Neural crest cell (in vitro differentiated cells): ENCODE measurements at regions not wholly inside any gene's neighbourhood (a gene's known extent, or its start where the extent isn't known, plus 50 kb on each side); places are given as distances from the start of the nearest gene placed in this dataset.

Source experiments
- DNase-seq: peaks from one replicate; pipeline ENCODE4 v3.0.0; 2021; ENCODE audit warnings: low read depth, mixed read lengths, low spot score
- H3K27ac Mint-ChIP-seq: one replicate; pipeline ENCODE4 v1.8.0; 2021; ENCODE audit warnings: mild to moderate bottlenecking, mixed read lengths; ENCODE audit not compliant: unreplicated experiment
- H3K27me3 Mint-ChIP-seq: 2 replicates; pipeline ENCODE4 v1.8.0; 2021; ENCODE audit warnings: low read depth, mild to moderate bottlenecking, mixed read lengths
- H3K36me3 Mint-ChIP-seq: 2 replicates; pipeline ENCODE4 v1.8.0; 2021; ENCODE audit warnings: low read depth, mild to moderate bottlenecking, mixed read lengths
- H3K4me1 Mint-ChIP-seq: 2 replicates; pipeline ENCODE4 v1.8.0; 2021; ENCODE audit warnings: mixed read lengths
- H3K4me3 Mint-ChIP-seq: one replicate; pipeline ENCODE4 v1.8.0; 2021; ENCODE audit warnings: mild to moderate bottlenecking, mixed read lengths
- H3K9me3 Mint-ChIP-seq: 2 replicates; pipeline ENCODE4 v1.8.0; 2021; ENCODE audit warnings: mixed read lengths
- CTCF ChIP-seq: fragments of 200-600 bp; sonication (generic); conservative IDR thresholded peaks from 2 replicates; pipeline ENCODE4 v1.5.0; 2021; ENCODE audit warnings: antibody characterized with exemption, mild to moderate bottlenecking

GRCh38 chr2:6644261-6644660 lies 221.4 kb downstream of the CMPK2 start:
- Mint-ChIP-seq H3K9me3 (peaks cover 11% of the 10 kb centered on the region), H3K36me3 (no peaks in the 10 kb centered on the region), H3K4me1 (peaks cover 61% of the 10 kb centered on the region), H3K27ac (no peak overlapping the region), H3K4me3 (no peak overlapping the region), H3K27me3 (no peaks in the 10 kb centered on the region)
- no peak for TF ChIP-seq CTCF
- DNase-seq, result no peak

GRCh38 chr2:6645004-6645403 lies 220.7 kb downstream of the CMPK2 start:
- Mint-ChIP-seq H3K36me3 (no peaks in the 10 kb centered on the region), H3K4me1 (peaks cover 59% of the 10 kb centered on the region), H3K4me3 (no peak overlapping the region), H3K27me3 (no peaks in the 10 kb centered on the region), H3K27ac (no peak overlapping the region), H3K9me3 (peaks cover 8% of the 10 kb centered on the region)
- TF ChIP-seq CTCF, result no peak
- DNase-seq, result no peak

DNA sequence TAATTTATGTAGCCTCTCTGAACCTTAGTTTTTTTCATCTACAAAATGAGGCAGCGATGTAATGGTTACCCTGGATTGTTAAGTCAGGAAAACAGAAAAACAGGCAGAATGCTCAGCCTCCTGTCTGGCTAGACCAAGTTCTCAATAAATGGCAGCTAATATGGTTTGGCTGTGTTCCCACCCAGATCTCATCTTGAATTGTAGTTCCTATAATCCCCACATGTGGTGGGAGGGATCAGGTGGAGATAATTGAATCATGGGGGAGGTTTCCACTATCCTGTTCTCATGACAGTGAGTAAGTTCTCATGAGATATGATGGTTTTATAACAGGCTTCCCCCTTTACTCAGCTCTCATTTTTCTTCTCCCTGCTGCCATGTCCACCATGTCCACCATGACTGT lies 220.0 kb downstream of the CMPK2 start:
- H3K4me3 Mint-ChIP-seq, result no peak overlapping the region
- peaks cover 56% of the 10 kb centered on the region for H3K4me1 Mint-ChIP-seq
- DNase-seq, result no peak
- no peak for TF ChIP-seq CTCF
- no peak overlapping the region for H3K27ac Mint-ChIP-seq
- H3K9me3 Mint-ChIP-seq, result peaks cover 8% of the 10 kb centered on the region
- no peaks in the 10 kb centered on the region for H3K27me3 Mint-ChIP-seq
- H3K36me3 Mint-ChIP-seq, result no peaks in the 10 kb centered on the region

DNA sequence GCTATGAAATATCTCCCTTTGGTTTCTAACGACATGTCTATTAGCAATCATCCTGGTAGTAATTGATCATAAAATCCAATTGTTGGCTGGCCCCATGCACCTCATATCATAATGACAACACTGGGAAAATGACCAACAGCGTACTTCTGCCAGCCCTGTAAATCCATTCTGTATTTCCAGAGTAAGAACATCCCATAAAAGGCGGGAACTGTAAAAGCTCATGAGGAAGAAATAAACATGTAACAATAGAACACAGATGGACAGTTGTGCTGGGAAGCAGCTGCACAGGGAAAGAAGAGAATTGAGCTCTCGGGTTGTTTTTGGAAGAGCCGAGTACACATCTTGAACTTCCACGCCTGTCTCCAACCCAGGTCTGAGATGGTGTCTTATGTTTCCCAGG lies 218.7 kb downstream of the CMPK2 start:
- TF ChIP-seq CTCF, result no peak
- Mint-ChIP-seq H3K9me3 (peaks cover 7% of the 10 kb centered on the region), H3K27ac (no peak overlapping the region), H3K4me1 (peaks cover 45% of the 10 kb centered on the region), H3K4me3 (no peak overlapping the region), H3K36me3 (no peaks in the 10 kb centered on the region), H3K27me3 (no peaks in the 10 kb centered on the region)
- no peak for DNase-seq

DNA sequence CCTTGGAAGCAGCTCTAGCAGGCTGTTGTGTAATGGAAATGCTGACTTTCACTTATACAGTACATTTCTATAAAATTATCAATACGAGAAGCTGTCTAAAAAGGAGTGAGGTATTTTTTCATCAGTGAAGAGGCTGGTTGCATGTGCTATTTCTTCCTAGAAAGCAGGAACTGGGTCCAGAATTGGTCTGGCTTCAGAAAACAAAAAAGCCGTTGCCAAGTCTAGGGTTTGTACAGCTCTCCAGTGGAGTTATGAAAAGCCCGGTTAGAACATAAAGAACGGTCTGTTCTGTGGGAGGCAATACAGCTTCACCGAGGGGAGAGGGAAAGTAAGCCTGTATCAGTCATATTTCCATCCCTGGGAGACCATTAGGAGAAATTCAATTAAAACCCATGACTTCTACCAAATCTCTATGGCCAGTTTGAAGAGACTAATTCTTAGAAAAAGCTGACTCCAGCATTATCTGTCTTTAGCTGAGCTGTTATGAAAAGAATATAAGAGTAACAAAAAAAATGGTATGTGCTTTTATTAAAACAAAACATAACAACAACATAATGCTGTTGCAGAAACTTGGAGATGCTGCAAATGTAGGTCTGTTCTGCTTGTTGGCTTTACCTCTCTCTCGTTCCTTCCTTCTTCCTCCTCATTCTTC lies 217.0 kb downstream of the CMPK2 start:
- Mint-ChIP-seq H3K4me3 (no peak overlapping the region), H3K9me3 (peaks cover 2% of the 10 kb centered on the region), H3K4me1 (peaks cover 49% of the 10 kb centered on the region), H3K27ac (peak overlapping the region; percentile 17), H3K27me3 (no peaks in the 10 kb centered on the region), H3K36me3 (no peaks in the 10 kb centered on the region)
- no peak for DNase-seq
- TF ChIP-seq CTCF, result no peak

DNA sequence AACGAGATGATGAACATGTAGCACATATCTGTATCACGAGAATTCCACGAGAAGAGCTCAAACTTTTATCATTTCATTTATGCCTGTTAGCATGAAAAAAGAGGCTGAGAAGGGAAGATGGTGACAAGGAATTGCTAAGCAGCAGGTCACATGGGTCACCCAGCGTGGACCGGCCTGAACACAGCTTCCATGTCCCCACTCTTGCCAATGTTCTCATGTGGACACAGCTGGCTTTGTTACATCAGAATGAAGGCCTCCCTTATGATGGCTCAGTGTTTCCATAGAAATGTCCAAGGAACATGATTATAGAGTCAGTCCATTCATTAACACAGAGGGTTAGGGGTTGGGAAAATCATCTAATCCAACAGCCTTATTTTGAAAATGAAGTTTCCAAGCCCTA lies 215.4 kb downstream of the CMPK2 start:
- TF ChIP-seq CTCF, result no peak
- H3K4me1 Mint-ChIP-seq, result peaks cover 50% of the 10 kb centered on the region
- no peaks in the 10 kb centered on the region for H3K9me3 Mint-ChIP-seq
- no peak overlapping the region for H3K4me3 Mint-ChIP-seq
- H3K27ac Mint-ChIP-seq, result peak overlapping the region; percentile 44
- no peak for DNase-seq
- H3K27me3 Mint-ChIP-seq, result no peaks in the 10 kb centered on the region
- H3K36me3 Mint-ChIP-seq, result no peaks in the 10 kb centered on the region
